ENCODE measurements at regions not wholly inside any gene's neighbourhood (a gene's known extent, or its start where the extent isn't known, plus 50 kb on each side); places are given as distances from the start of the nearest gene placed in this dataset.
"Not testable (repeated sequence)": the region's sequence is repeated elsewhere in the genome, so short reads cannot be mapped to it uniquely, and the experiment has no call there.

DNA sequence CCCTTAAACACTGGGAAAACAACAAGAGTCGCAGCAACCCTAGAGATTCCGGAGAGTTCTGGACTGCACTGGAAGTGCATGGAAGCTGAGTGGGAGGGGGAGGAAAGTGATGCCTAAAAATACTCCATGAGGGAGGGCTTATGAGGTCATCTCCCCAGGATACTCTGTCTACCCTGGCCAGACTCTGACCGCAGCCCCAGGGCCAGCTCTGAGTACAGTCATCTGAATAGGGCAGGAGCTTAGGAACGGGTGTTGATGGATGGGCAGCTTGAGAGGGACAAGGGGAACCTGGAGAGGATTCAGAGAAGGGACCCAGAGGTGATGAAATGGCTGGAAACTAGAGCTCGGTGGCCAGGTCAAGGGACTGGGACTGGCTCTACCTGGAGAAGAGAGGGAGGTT, 79.3 kb upstream of the IGFBP5 start:
- DNase-seq, result no peak

- no peak for DNase-seq
These were observed 78.8 kb upstream of the IGFBP5 start for GRCh38 chr2:216774180-216774579.

DNA sequence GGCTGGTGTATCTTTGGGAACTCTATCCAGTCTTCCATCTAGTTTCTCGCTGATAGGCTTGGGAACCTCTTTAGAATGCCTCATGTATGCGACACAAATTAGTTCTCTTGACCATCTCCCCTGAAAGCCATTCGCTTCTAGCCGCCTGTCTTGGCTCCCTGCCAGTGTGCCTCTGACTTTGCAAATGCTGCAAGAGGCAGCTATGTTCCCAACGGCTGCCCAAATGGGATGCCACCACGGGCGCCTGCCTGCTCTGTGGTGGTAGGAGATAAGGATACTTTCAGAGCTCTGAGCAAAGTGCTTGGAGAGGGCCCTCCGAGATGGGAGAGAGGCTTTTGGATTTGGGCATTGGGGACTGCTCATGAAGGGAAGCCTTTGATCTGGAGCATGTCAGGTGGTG, 77.7 kb upstream of the IGFBP5 start:
- peak; percentile 26 for DNase-seq

DNA sequence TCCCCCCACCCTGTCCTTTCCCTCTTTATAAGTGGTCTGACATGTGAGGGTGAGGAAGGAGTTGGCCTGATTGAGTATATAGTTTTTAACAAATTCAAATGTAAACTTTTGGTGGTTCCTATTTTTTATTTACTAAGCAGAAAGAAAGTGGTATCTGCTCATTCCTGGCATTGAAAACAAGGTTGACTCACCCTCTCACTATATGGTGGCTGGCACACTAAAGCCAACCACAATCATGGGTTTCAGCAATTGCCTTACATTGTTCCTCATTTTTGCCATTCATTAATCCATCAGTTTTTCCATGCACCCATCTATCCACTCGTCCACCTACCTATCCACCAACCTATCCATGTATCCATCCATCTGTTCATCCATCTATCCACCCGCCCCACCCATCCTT, 75.4 kb upstream of the IGFBP5 start:
- no peak for DNase-seq

GRCh38 chr2:216770050-216770449, 74.7 kb upstream of the IGFBP5 start:
- DNase-seq, result no peak

DNA sequence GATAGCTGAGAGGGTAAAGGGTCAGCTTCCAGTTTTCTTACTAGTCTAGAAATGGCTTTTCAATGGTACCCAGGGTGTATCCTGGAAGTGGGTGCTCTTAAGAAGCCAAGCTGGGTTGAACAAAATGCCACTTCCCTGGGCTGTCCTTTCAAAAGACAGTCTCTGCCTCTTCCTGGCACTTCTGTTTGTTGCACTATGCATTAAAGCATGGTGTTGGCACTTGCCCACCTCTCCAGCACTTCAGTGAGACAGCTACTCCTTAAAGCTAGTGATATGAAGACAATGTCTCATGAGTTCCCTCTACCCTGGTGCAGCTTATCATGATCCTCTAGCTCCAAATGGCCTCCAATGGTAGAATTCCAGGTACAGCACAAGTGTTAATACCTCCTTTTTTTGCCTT, 74.3 kb upstream of the IGFBP5 start:
- no peak for DNase-seq

DNA sequence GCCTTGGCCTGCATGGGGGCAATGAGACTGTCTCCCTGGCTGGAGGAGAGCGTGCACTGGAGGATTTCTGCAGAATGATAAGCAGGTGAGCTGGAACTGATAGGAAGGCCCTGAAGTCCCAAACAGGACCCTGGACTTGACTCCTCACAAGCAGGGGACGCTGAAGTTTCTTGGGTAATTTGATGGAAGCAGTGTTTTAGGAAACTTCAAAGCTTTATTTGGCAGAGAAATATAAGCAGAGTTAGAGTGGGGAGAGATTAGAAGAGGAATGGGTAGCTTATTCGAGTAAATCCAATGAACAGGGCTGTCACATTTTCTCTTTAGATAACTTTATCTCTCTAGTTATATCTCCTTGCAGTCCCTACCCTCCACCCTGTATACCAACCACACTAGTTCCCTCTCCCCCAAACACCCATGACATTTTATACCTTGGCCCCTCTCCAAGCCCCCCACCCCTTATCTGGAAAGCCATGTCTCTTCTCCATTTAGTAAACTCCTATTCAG, 73.6 kb upstream of the IGFBP5 start:
- no peak for DNase-seq

DNA sequence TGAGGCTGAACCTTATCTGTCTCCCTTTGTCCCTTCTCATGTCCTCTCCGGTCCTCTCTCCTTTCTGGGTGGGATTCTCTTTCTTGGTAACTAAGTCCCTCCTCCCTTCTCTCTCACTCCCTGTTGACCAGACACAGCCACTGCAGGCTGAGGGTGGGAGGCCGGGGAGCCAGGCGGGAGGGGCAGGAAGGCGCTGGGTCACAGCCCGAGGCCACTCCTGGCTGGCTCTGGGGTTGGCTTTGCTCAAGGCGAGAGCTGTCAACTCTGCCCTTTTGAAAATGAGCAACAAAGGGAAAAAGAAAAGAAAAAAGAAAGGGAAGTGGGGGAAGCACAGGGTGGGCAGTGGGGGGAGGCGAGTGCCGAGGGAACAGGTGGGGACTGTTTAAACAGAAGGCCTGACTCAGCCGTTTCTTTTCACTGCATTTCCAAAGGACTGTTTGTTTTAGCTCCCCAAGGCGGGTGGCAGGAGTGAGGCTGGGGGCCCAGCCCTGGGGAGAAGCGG, 70.5 kb upstream of the IGFBP5 start:
- DNase-seq, result peak; percentile 94

DNA sequence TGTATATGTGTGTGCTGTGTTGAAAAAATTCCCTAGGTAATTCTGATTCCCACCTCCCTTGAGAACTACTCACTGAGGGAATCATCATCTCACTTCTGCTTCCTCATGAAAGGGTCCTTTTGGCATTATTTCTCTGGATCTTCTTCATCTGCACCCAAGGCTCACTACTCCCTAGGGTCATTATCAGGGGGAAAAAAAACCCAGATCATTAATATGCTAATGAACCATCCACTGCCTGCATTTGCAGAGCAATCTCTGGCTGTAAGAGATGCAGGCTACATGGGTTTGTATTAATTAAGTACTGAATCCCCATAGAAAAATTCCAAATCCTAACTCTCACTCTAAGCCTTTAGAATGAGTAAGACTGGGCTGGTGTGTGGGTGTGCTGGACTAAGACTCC, 68.0 kb upstream of the IGFBP5 start:
- no peak for DNase-seq

- no peak for DNase-seq
These were observed 66.5 kb upstream of the IGFBP5 start for GRCh38 chr2:216761809-216762208.

DNA sequence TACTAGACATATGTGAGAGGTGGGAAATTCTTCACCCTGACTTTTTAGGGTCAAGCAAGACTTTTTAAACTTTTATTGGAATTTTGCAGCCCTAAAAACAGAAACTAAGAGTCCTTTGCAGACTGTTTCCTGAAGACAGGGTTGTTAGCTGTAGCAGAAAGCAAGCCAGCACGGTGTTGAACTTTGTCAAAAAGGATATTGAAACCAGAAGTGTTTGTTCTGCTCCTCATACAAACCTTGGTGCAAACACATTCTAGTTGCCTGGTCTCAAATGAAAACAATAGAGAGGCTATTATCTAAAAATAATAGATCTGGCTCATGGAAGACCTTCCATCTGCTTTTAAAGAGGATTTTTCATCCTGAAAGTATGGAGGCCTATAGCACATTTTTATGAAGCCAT, 65.8 kb upstream of the IGFBP5 start:
- DNase-seq, result no peak

DNA sequence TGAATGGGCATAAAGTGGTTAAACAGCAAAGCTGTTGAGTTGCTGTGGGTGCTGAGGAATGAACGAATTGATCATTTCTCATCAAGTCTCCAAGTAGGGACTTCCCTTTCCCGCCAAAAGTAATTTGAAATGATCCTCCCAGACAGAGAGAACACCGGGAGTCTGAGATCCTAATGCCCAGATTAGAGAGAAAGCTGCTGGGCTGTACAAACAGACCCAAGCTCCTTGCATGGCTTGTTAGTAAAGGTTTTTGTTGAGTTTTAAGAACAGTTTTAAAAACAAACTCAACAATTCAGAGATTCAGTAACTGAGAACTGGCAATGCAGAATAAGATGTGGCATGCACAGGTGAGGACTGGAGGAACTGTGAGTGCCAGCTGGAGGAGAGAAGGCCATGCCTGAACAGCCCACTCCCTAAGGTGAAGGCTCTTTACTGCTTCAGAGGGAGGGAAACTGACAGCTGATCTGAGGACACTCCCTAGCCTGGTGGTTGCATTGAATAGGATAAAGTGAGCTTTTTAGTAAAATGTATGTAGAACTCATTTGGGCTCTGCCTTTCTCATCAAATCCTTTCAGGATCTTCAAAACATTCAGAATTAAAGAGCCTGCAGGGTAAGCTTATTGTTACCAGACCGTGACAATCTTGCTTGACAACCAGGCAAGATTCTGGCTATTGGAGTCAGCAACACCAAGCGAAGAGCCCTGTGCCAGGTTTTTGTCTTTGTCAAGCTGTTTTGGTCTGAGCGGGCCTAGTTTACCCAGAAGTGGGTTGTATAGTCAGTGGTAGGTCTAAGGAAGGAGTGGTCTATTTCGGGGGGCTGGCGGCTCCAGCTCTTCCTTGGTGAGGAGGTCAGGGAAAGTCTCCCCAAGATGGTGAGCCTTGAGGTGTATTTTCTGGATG, 63.2 kb upstream of the IGFBP5 start:
- DNase-seq, result no peak

- DNase-seq, result no peak
These were observed 62.2 kb upstream of the IGFBP5 start for GRCh38 chr2:216757532-216757931.

DNA sequence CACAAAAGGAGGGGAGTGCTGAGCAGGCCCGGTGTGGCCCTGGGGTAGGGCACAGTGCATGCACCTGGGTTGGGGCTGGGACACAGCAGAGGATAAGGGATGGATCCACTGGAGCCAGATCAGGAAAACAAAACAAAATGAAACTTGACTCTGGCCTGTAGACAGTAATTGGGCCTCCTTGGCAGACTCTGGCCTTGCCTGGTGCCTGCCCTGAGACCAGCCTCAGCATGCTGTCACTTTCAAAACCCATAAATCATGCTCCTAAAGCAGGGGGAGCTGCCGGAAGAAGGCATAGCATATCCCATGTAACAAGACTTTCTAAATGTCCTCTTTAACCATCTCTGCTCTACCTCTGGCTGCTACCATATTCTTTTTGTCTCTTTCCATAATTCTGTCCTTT, 61.1 kb upstream of the IGFBP5 start:
- peak; percentile 7 for DNase-seq

- DNase-seq, result no peak
These were observed 59.5 kb upstream of the IGFBP5 start for GRCh38 chr2:216754812-216755211.

- no peak for DNase-seq
These were observed 59.0 kb upstream of the IGFBP5 start for GRCh38 chr2:216754336-216754735.

DNA sequence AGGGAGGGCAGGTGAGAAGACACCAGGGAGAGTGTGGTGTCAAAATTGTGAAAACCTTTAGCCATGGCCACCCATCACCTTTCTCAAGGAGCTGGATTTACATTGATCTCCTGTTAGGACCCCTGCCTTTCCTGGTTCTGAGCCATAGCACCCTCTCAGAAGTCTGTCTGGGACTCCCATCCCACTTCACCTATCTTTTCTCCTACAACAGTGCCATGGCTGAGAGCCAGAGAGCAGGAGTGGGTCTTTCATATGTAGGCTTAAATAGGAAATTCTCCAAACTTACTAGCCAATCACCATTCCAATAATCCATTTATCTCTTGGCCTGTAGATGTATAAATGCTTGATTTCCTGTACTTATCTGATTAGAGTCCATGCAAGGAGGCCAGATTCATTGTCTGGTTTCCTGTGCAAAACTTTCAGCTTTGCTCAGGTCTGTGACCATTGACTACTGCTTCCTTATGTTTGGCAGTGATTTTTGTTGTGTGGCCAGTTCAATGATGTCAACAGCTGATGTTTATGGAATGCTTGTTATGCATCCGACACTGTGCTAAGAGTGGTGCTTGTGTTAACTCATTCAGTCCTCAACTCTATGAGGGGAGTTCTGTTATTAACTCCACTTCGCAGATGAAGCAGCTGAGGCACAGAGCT, 57.6 kb upstream of the IGFBP5 start:
- no peak for DNase-seq

GRCh38 chr2:216750750-216751149, 55.4 kb upstream of the IGFBP5 start:
- DNase-seq, result not testable (repeated sequence)

- not testable (repeated sequence) for DNase-seq
These were observed 50.9 kb upstream of the IGFBP5 start for GRCh38 chr2:216746268-216746667.

DNA sequence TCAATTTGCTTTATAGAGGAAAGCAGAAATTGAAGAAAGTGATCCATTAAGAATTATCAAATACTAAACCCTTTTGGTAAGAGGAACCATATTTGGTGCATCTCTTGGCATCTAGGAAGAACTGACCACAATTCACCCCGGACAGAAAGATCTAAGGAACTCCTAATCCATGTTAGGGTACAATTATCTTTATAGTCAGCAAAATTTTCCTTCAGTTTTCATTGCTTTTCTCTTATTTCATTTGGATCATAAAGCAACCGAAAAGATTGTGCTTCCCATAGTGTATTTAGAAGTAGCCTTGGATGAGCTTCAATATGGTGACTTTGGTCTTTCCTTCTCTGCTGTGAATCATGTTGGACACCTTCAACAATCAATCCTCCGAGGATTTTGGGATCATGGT, 50.1 kb upstream of the IGFBP5 start:
- DNase-seq, result no peak
